ENCODE measurements at regions not wholly inside any gene's neighbourhood (a gene's known extent, or its start where the extent isn't known, plus 50 kb on each side); places are given as distances from the start of the nearest gene placed in this dataset.

DNA sequence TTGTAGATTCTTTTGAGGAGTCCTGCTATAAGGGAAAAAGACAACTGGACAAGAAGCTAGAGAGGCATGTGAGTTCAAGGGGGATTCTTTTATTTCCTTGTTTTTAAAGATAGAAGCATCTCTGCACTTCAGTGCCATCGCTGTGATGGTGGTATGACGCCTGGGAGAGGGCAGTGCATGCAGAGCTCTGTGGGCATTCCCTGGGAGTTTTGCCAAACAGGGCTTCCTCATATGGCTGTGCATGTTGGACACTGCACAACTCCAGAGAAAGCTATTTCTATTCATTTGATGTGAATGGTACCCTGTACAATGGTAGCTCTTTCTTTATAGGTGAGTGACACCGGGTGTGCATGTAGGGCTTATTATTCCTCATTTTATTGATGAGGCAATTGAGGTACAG is 599.5 kb upstream of the DPP6 start:
- TF ChIP-seq CTCF (conservative IDR thresholded peaks at IDR 0.05 in 1 of 2, IDR thresholded peaks at IDR 0.05 in 1 of 2; ENCODE audit: extremely low read depth in 1 of 2, insufficient read depth in 1 of 2, low read depth in 1 of 2, low read length in 2 of 2) (no peak), EZH2 (IDR thresholded peaks at IDR 0.05; ENCODE audit: borderline replicate concordance, low read length) (no peak)
